Hepatocyte (in vitro differentiated cells): ENCODE measurements at regions not wholly inside any gene's neighbourhood (a gene's known extent, or its start where the extent isn't known, plus 50 kb on each side); places are given as distances from the start of the nearest gene placed in this dataset.
A peak's percentile ranks its signal among the peaks of the same experiment; 100 is the strongest.

ENCODE experiments used
- DNase-seq: peaks from one replicate; pipeline ENCODE4 v3.0.0-alpha.2; 2016; ENCODE audit warnings: low spot score
- H2AFZ ChIP-seq: fragments of 200-600 bp; sonication (generic); 2 replicates; pipeline ENCODE4 v1.6.0; 2016; ENCODE audit warnings: antibody characterized with exemption, mild to moderate bottlenecking
- H3K27ac ChIP-seq: fragments of 200-600 bp; sonication (generic); 2 replicates; pipeline ENCODE4 v1.5.1; 2016; ENCODE audit warnings: mild to moderate bottlenecking
- H3K27me3 ChIP-seq: fragments of 200-600 bp; sonication (generic); 2 replicates; pipeline ENCODE4 v1.6.1; 2016
- H3K36me3 ChIP-seq: fragments of 200-600 bp; sonication (generic); replicated peaks from 2 replicates; pipeline ENCODE4 v1.5.1; 2016; ENCODE audit warnings: low read depth; ENCODE audit not compliant: insufficient read depth
- H3K4me1 ChIP-seq: fragments of 200-600 bp; sonication (generic); 2 replicates; pipeline ENCODE4 v1.5.1; 2016; ENCODE audit warnings: mild to moderate bottlenecking, moderate library complexity; ENCODE audit not compliant: insufficient read depth
- H3K4me2 ChIP-seq: fragments of 200-600 bp; sonication (generic); 2 replicates; pipeline ENCODE4 v1.6.0; 2016
- H3K4me3 ChIP-seq: fragments of 200-600 bp; sonication (generic); 2 replicates; pipeline ENCODE4 v1.5.1; 2016; ENCODE audit warnings: mild to moderate bottlenecking
- H3K79me2 ChIP-seq: fragments of 200-600 bp; sonication (generic); 2 replicates; pipeline ENCODE4 v1.6.0; 2017; ENCODE audit warnings: mild to moderate bottlenecking
- H3K9me2 ChIP-seq: fragments of 200-600 bp; sonication (generic); replicated peaks from 2 replicates; pipeline ENCODE4 v1.6.0; 2017; ENCODE audit warnings: mild to moderate bottlenecking; ENCODE audit not compliant: insufficient read depth
- H3K9me3 ChIP-seq: fragments of 200-600 bp; sonication (generic); 2 replicates; pipeline ENCODE4 v1.5.1; 2016; ENCODE audit warnings: low read depth, mild to moderate bottlenecking
- H4K20me1 ChIP-seq: fragments of 200-600 bp; sonication (generic); 2 replicates; pipeline ENCODE4 v1.6.0; 2016; ENCODE audit warnings: mild to moderate bottlenecking; ENCODE audit not compliant: insufficient read depth, poor library complexity, severe bottlenecking
- CTCF ChIP-seq: fragments of 200-600 bp; sonication (generic); IDR thresholded peaks from 2 replicates; pipeline ENCODE4 v1.5.1; 2016; ENCODE audit warnings: antibody characterized with exemption, mild to moderate bottlenecking; ENCODE audit not compliant: poor library complexity
- EZH2 ChIP-seq: fragments of 200-600 bp; sonication (generic); IDR thresholded peaks from 2 replicates; pipeline ENCODE4 v1.6.1; 2016; ENCODE audit warnings: antibody characterized with exemption, mild to moderate bottlenecking, borderline replicate concordance
- EZH2phosphoT487 ChIP-seq: fragments of 200-600 bp; sonication (generic); IDR thresholded peaks from one replicate; pipeline ENCODE4 v1.6.1; 2018; ENCODE audit warnings: antibody characterized with exemption, mild to moderate bottlenecking, low read depth, moderate library complexity; ENCODE audit not compliant: unreplicated experiment, severe bottlenecking
- WGBS: methylation state at CpG from one replicate; pipeline ENCODE4 v1.1.6; 2016; ENCODE audit warnings: low lambda C conversion rate; ENCODE audit errors: missing lambda C conversion rate; 5-methylcytosine and 5-hydroxymethylcytosine counted together

- Histone ChIP-seq H3K9me2 (no peaks in the 10 kb centered on the region), H3K27ac (no peak overlapping the region), H3K4me2 (no peak overlapping the region), H3K79me2 (no peaks in the 10 kb centered on the region), H3K4me1 (peaks cover 7% of the 10 kb centered on the region), H3K27me3 (no peaks in the 10 kb centered on the region), H3K4me3 (no peak overlapping the region), H2AFZ (no peak overlapping the region), H4K20me1 (no peaks in the 10 kb centered on the region), H3K9me3 (no peaks in the 10 kb centered on the region), H3K36me3 (no peaks in the 10 kb centered on the region)
- TF ChIP-seq CTCF (no peak), EZH2 (no peak), EZH2phosphoT487 (no peak)
- 85% methylated on average over 5 of the region's 5 CpGs for WGBS
- DNase-seq, result no peak
These were observed 81.8 kb upstream of the EGLN3 start for GRCh38 chr14:34032720-34033119.

GRCh38 chr14:34030864-34031263 lies 80.0 kb upstream of the EGLN3 start:
- Histone ChIP-seq H4K20me1 (no peaks in the 10 kb centered on the region), H3K36me3 (no peaks in the 10 kb centered on the region), H3K4me2 (no peak overlapping the region), H3K9me3 (no peaks in the 10 kb centered on the region), H3K4me1 (peaks cover 7% of the 10 kb centered on the region), H3K27me3 (no peaks in the 10 kb centered on the region), H3K9me2 (no peaks in the 10 kb centered on the region), H3K79me2 (no peaks in the 10 kb centered on the region), H3K4me3 (no peak overlapping the region), H3K27ac (no peak overlapping the region), H2AFZ (no peak overlapping the region)
- WGBS, result 80% methylated on average over 1 of the region's 1 CpG
- peak; percentile 37 for DNase-seq
- no peak for TF ChIP-seq EZH2phosphoT487
- no peak for TF ChIP-seq EZH2

- Histone ChIP-seq H3K27ac (peak overlapping the region; percentile 35), H2AFZ (no peak overlapping the region), H4K20me1 (no peaks in the 10 kb centered on the region), H3K36me3 (no peaks in the 10 kb centered on the region), H3K9me3 (no peaks in the 10 kb centered on the region), H3K79me2 (no peaks in the 10 kb centered on the region), H3K4me1 (no peaks in the 10 kb centered on the region), H3K4me2 (peak overlapping the region; percentile 18), H3K9me2 (no peaks in the 10 kb centered on the region), H3K27me3 (no peaks in the 10 kb centered on the region), H3K4me3 (no peak overlapping the region)
- TF ChIP-seq EZH2 (no peak), EZH2phosphoT487 (no peak), CTCF (no peak)
- DNase-seq, result peak; percentile 33
- WGBS, result 18% methylated on average over 6 of the region's 6 CpGs
These were observed 79.1 kb upstream of the EGLN3 start for GRCh38 chr14:34029921-34030334.

DNA sequence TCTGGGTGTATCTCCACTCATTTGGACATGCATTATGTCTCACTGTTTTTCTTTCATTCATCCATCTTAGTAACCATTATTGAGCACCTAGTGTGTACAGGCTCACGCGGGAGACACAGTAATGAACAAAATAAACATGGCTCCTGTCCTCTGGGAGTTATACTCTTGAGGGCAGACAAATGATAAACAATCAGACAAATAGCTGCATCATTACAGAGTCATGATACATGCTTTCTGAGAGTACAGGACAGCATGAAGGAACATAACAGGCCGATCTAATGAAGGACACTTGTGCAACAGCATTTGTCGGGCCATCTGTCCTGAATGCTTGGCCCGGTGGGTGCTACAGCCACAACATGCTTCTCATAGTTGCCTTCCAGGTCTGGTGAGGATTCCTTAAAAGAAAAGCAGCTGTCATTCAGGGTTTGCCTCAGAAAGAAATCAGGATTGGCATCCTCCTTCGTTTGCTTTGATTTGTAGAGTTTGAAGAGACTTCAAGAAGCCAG lies 77.2 kb upstream of the EGLN3 start:
- no peak overlapping the region for H3K4me3 ChIP-seq
- no peaks in the 10 kb centered on the region for H3K79me2 ChIP-seq
- H3K9me2 ChIP-seq, result no peaks in the 10 kb centered on the region
- H3K27ac ChIP-seq, result no peak overlapping the region
- no peak overlapping the region for H3K4me2 ChIP-seq
- no peaks in the 10 kb centered on the region for H3K4me1 ChIP-seq
- no peaks in the 10 kb centered on the region for H3K9me3 ChIP-seq
- H3K27me3 ChIP-seq, result no peaks in the 10 kb centered on the region
- no peak for DNase-seq
- WGBS, result 93% methylated on average over 6 of the region's 6 CpGs
- TF ChIP-seq EZH2 (no peak), EZH2phosphoT487 (no peak), CTCF (no peak)
- no peaks in the 10 kb centered on the region for H4K20me1 ChIP-seq
- H3K36me3 ChIP-seq, result no peaks in the 10 kb centered on the region
- no peak overlapping the region for H2AFZ ChIP-seq
